HEK293 (cell line): ENCODE measurements at regions not wholly inside any gene's neighbourhood (a gene's known extent, or its start where the extent isn't known, plus 50 kb on each side); places are given as distances from the start of the nearest gene placed in this dataset.
A peak's percentile ranks its signal among the peaks of the same experiment; 100 is the strongest.

Source experiments
- CTCF ChIA-PET: fragments of 350-600 bp; formaldehyde crosslinking; extraction: SDS; loops from one replicate; lab custom pipeline; 2021; ENCODE audit warnings: antibody characterized with exemption; lab: Yijun Ruan, JAX
- POLR2A ChIA-PET: fragments of 300-600 bp; formaldehyde crosslinking; extraction: SDS; loops from one replicate; lab custom pipeline; 2020; ENCODE audit warnings: antibody characterized with exemption, inconsistent platforms; lab: Yijun Ruan, JAX
- H3K27ac ChIP-seq: fragments of 200-500 bp; sonication (Bioruptor generic); 2 replicates; pipeline ENCODE4 v1.5.1; 2014; ENCODE audit warnings: low read depth, low read length, control low read depth, inconsistent platforms; ENCODE audit errors: extremely low read depth
- H3K36me3 ChIP-seq, 2 experiments: fragments of 200-500 bp in 1 of 2; sonication (Bioruptor generic) in 1 of 2; 1 replicate in 1 of 2; 2 replicates in 1 of 2; pipeline ENCODE4 v1.5.1; 2014 to 2017; ENCODE audit warnings: inconsistent platforms in 2 of 2, low read length in 2 of 2; ENCODE audit not compliant: control insufficient read depth in 2 of 2, insufficient read depth in 1 of 2
- H3K4me1 ChIP-seq: fragments of 200-500 bp; sonication (Bioruptor generic); 2 replicates; pipeline ENCODE4 v1.5.1; 2014; ENCODE audit warnings: mild to moderate bottlenecking, low read length, inconsistent platforms; ENCODE audit not compliant: control insufficient read depth, insufficient read depth
- H3K4me3 ChIP-seq: 2 replicates; pipeline ENCODE4 v1.5.1; 2011; ENCODE audit warnings: low read depth, mild to moderate bottlenecking, control low read depth, low read length, moderate library complexity
- H3K9me3 ChIP-seq: fragments of 200-500 bp; sonication (Bioruptor generic); 2 replicates; pipeline ENCODE4 v1.5.1; 2014; ENCODE audit warnings: low read depth, low read length, inconsistent platforms; ENCODE audit not compliant: control insufficient read depth, insufficient read depth
- FEZF1 ChIP-seq: fragments of 450-650 bp; formaldehyde crosslinking; IDR thresholded peaks from 2 replicates; pipeline ENCODE4 v1.5.1; 2016; ENCODE audit warnings: missing biosample characterization, missing genetic modification characterization
- HIC1 ChIP-seq: fragments of 450-650 bp; formaldehyde crosslinking; IDR thresholded peaks from 2 replicates; pipeline ENCODE4 v1.5.1; 2016; ENCODE audit warnings: missing biosample characterization, missing genetic modification characterization
- KLF7 ChIP-seq: fragments of 450-650 bp; formaldehyde crosslinking; IDR thresholded peaks from 2 replicates; pipeline ENCODE4 v1.5.1; 2016; ENCODE audit warnings: missing biosample characterization, missing genetic modification characterization, borderline replicate concordance
- OVOL3 ChIP-seq: fragments of 450-650 bp; formaldehyde crosslinking; IDR thresholded peaks from 2 replicates; pipeline ENCODE4 v1.5.1; 2016; ENCODE audit warnings: missing biosample characterization, missing genetic modification characterization
- RBAK ChIP-seq: fragments of 450-650 bp; formaldehyde crosslinking; IDR thresholded peaks from 2 replicates; pipeline ENCODE4 v1.5.1; 2016; ENCODE audit warnings: missing biosample characterization, missing genetic modification characterization
- ZBTB17 ChIP-seq: fragments of 450-650 bp; formaldehyde crosslinking; IDR thresholded peaks from 2 replicates; pipeline ENCODE4 v1.5.1; 2016; ENCODE audit warnings: missing biosample characterization, missing genetic modification characterization
- ZFHX2 ChIP-seq: fragments of 450-650 bp; formaldehyde crosslinking; conservative IDR thresholded peaks from 2 replicates; pipeline ENCODE4 v1.5.1; 2016; ENCODE audit warnings: missing biosample characterization, missing genetic modification characterization
- ZNF10 ChIP-seq: fragments of 450-650 bp; formaldehyde crosslinking; IDR thresholded peaks from 2 replicates; pipeline ENCODE4 v1.5.1; 2017; ENCODE audit warnings: missing biosample characterization, missing genetic modification characterization
- ZNF114 ChIP-seq: fragments of 450-650 bp; formaldehyde crosslinking; IDR thresholded peaks from 2 replicates; pipeline ENCODE4 v1.5.0; 2017; ENCODE audit warnings: missing biosample characterization, missing genetic modification characterization
- ZNF184 ChIP-seq: fragments of 450-650 bp; IDR thresholded peaks from 2 replicates; pipeline ENCODE4 v1.5.1; 2018; ENCODE audit warnings: missing biosample characterization, mild to moderate bottlenecking, missing genetic modification characterization
- ZNF23 ChIP-seq: fragments of 450-650 bp; formaldehyde crosslinking; IDR thresholded peaks from 2 replicates; pipeline ENCODE4 v1.5.1; 2016; ENCODE audit warnings: missing biosample characterization, missing genetic modification characterization, borderline replicate concordance
- ZNF248 ChIP-seq: fragments of 450-650 bp; formaldehyde crosslinking; IDR thresholded peaks from 2 replicates; pipeline ENCODE4 v1.5.1; 2017; ENCODE audit warnings: missing biosample characterization, missing genetic modification characterization
- ZNF26 ChIP-seq: fragments of 450-650 bp; formaldehyde crosslinking; IDR thresholded peaks from 2 replicates; pipeline ENCODE4 v1.5.1; 2016; ENCODE audit warnings: missing biosample characterization, missing genetic modification characterization
- ZNF266 ChIP-seq: fragments of 450-650 bp; formaldehyde crosslinking; IDR thresholded peaks from 2 replicates; pipeline ENCODE4 v1.5.1; 2016; ENCODE audit warnings: missing biosample characterization, missing genetic modification characterization, low read depth
- ZNF280C ChIP-seq: fragments of 450-650 bp; formaldehyde crosslinking; IDR thresholded peaks from 2 replicates; pipeline ENCODE4 v1.5.1; 2016; ENCODE audit warnings: missing biosample characterization, missing genetic modification characterization
- ZNF292 ChIP-seq: fragments of 450-650 bp; formaldehyde crosslinking; IDR thresholded peaks from 2 replicates; pipeline ENCODE4 v1.5.1; 2016; ENCODE audit warnings: low read depth, missing biosample characterization, missing genetic modification characterization, borderline replicate concordance
- ZNF621 ChIP-seq: fragments of 450-650 bp; formaldehyde crosslinking; IDR thresholded peaks from 2 replicates; pipeline ENCODE4 v1.5.1; 2017; ENCODE audit warnings: missing biosample characterization, missing genetic modification characterization
- ZNF629 ChIP-seq: fragments of 450-650 bp; formaldehyde crosslinking; IDR thresholded peaks from 2 replicates; pipeline ENCODE4 v1.5.1; 2017; ENCODE audit warnings: missing biosample characterization, missing genetic modification characterization
- ZNF658 ChIP-seq: fragments of 450-650 bp; formaldehyde crosslinking; IDR thresholded peaks from 2 replicates; pipeline ENCODE4; 2016; ENCODE audit warnings: missing biosample characterization, missing genetic modification characterization
- TF ChIP-seq, protein P1 (sequence below): fragments of 450-650 bp; formaldehyde crosslinking; IDR thresholded peaks from 2 replicates; pipeline ENCODE4 v1.5.1; 2016; ENCODE audit warnings: missing biosample characterization, missing genetic modification characterization

GRCh38 chr5:57754616-57755015 is 272.0 kb upstream of the ACTBL2 start:
- no peak overlapping the region for H3K4me3 ChIP-seq
- TF ChIP-seq, protein P1, sequence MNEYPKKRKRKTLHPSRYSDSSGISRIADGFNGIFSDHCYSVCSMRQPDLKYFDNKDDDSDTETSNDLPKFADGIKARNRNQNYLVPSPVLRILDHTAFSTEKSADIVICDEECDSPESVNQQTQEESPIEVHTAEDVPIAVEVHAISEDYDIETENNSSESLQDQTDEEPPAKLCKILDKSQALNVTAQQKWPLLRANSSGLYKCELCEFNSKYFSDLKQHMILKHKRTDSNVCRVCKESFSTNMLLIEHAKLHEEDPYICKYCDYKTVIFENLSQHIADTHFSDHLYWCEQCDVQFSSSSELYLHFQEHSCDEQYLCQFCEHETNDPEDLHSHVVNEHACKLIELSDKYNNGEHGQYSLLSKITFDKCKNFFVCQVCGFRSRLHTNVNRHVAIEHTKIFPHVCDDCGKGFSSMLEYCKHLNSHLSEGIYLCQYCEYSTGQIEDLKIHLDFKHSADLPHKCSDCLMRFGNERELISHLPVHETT (tag by site-specific recombination): no peak
- TF ChIP-seq KLF7 (tag by site-specific recombination) (no peak), ZNF621 (tag by site-specific recombination) (no peak), ZNF292 (tag by site-specific recombination) (no peak), ZNF184 (tag by site-specific recombination) (no peak), RBAK (tag by site-specific recombination) (no peak), OVOL3 (tag by site-specific recombination) (no peak), ZNF23 (tag by site-specific recombination) (no peak), ZNF629 (no peak), ZNF266 (no peak), FEZF1 (tag by site-specific recombination) (no peak), ZNF10 (tag by site-specific recombination) (no peak), HIC1 (tag by site-specific recombination) (no peak)
- TF ChIP-seq, all 188 proteins: peak for 0
- CTCF ChIA-PET: no interaction called here
- Histone ChIP-seq H3K9me3 (no peaks in the 10 kb centered on the region), H3K4me1 (0 out of 2 replicates have a peak, but pooled peaks cover 4% of the 10 kb centered on the region), H3K27ac (no peak overlapping the region), H3K36me3 (no peaks in the 10 kb centered on the region)
- POLR2A ChIA-PET: no interaction called here

GRCh38 chr5:57753446-57753845 is 270.8 kb upstream of the ACTBL2 start:
- POLR2A ChIA-PET: no interaction called here
- Histone ChIP-seq H3K9me3 (no peaks in the 10 kb centered on the region), H3K27ac (no peak overlapping the region), H3K4me3 (no peak overlapping the region), H3K4me1 (0 out of 2 replicates have a peak, but pooled peaks cover 4% of the 10 kb centered on the region), H3K36me3 (no peaks in the 10 kb centered on the region)
- CTCF ChIA-PET: interaction anchor here (0.7 kb wide), 1 partner anchor 297 kb away, joined by 3 read pairs; no protein-coding TSS in a partner anchor
- TF ChIP-seq ZBTB17 (tag by site-specific recombination) (no peak), FEZF1 (tag by site-specific recombination) (peak; percentile 37)

DNA sequence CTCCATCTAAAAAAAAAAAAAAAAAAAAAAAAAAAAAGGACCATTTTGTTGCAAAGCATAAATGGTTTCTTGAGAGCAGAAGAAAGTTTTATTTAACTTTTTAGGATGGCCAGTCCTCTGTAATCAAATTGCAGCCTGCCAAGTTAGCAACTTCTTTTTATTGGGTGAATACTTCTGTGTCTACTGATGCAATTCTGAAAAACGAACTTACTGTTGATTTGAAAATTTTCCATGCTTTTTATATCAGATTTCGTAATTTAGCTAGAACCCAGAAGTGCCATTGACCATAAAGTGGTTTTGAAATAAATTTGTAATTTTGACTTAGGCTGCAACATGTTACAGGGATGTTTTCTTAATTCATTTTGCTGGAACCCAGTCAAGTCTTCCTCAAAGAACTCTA is 269.1 kb upstream of the ACTBL2 start:
- no peak for TF ChIP-seq ZNF26 (tag by site-specific recombination)
- no peak for TF ChIP-seq ZNF248 (tag by site-specific recombination)
- TF ChIP-seq ZNF658: no peak
- TF ChIP-seq ZNF114 (tag by site-specific recombination): no peak
- no peak for TF ChIP-seq ZFHX2 (tag by site-specific recombination)
- TF ChIP-seq ZNF23 (tag by site-specific recombination): no peak
- TF ChIP-seq ZNF280C (tag by site-specific recombination): no peak
- CTCF ChIA-PET: no interaction called here
- POLR2A ChIA-PET: no interaction called here
- no peaks in the 10 kb centered on the region for H3K36me3 ChIP-seq
- H3K27ac ChIP-seq: no peak overlapping the region
- H3K4me1 ChIP-seq: 0 out of 2 replicates have a peak, but pooled peaks cover 4% of the 10 kb centered on the region
- H3K9me3 ChIP-seq: no peaks in the 10 kb centered on the region
- H3K4me3 ChIP-seq: no peak overlapping the region
